Neutrophil (primary cell): ENCODE measurements at regions not wholly inside any gene's neighbourhood (a gene's known extent, or its start where the extent isn't known, plus 50 kb on each side); places are given as distances from the start of the nearest gene placed in this dataset.
"Not testable (repeated sequence)": the region's sequence is repeated elsewhere in the genome, so short reads cannot be mapped to it uniquely, and the experiment has no call there.

ENCODE experiments used
- H3K27ac ChIP-seq: fragments of 200-600 bp; sonication (generic); 2 replicates; pipeline ENCODE4 v1.5.1; 2016; ENCODE audit warnings: mild to moderate bottlenecking, moderate library complexity
- H3K27me3 ChIP-seq: fragments of 200-600 bp; sonication (generic); 2 replicates; pipeline ENCODE4 v1.6.0; 2016; ENCODE audit warnings: mild to moderate bottlenecking
- H3K36me3 ChIP-seq: fragments of 200-600 bp; sonication (generic); 2 replicates; pipeline ENCODE4 v1.5.1; 2017
- H3K4me1 ChIP-seq, 2 experiments: fragments of 200-600 bp in 1 of 2; sonication (generic) in 1 of 2; 1 replicate in 1 of 2; 2 replicates in 1 of 2; pipeline versions ENCODE4 v1.5.1 to v1.6.1; 2013 to 2016; ENCODE audit warnings: low read depth in 1 of 2, low read length in 1 of 2, mild to moderate bottlenecking in 1 of 2, moderate library complexity in 1 of 2; ENCODE audit not compliant: control insufficient read depth in 1 of 2, insufficient read depth in 1 of 2
- H3K4me3 ChIP-seq, 2 experiments: fragments of 200-600 bp in 1 of 2; sonication (generic) in 1 of 2; 1 replicate in 1 of 2; 2 replicates in 1 of 2; pipeline ENCODE4 v1.5.1; 2013 to 2016; ENCODE audit warnings: low read depth in 1 of 2, low read length in 1 of 2, mild to moderate bottlenecking in 1 of 2, moderate library complexity in 1 of 2
- H3K9me3 ChIP-seq: fragments of 200-600 bp; sonication (generic); 2 replicates; pipeline ENCODE4 v1.5.1; 2016
- TF ChIP-seq, protein P1 (sequence below): fragments of 200-600 bp; sonication (generic); IDR thresholded peaks from 2 replicates; pipeline ENCODE4 v1.5.1; 2016; ENCODE audit warnings: antibody characterized with exemption

DNA sequence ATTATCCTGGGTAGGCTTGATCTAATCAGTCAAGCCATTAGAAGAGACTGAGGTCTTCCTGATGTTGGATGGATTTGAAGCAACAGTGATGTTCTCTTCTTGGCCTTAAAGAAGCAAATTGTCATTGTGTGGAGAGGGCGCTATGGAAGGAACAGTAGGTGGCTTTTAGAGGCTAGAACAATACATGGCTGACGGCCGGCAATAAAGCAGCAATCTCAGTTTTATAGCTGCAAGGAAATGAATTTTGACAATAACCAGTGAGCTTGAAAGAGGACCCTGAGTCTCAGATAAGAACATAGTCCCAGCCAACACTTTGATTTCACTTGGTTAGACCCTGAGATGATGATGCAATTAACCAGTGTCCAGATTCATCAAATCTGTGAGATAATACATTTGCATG, 302.1 kb downstream of the NSUN3 start:
- Histone ChIP-seq H3K27ac (no peak overlapping the region), H3K9me3 (no peaks in the 10 kb centered on the region), H3K36me3 (no peaks in the 10 kb centered on the region), H3K4me1 (no peaks in the 10 kb centered on the region), H3K4me3 (no peak overlapping the region), H3K27me3 (no peaks in the 10 kb centered on the region)
- TF ChIP-seq, protein P1, sequence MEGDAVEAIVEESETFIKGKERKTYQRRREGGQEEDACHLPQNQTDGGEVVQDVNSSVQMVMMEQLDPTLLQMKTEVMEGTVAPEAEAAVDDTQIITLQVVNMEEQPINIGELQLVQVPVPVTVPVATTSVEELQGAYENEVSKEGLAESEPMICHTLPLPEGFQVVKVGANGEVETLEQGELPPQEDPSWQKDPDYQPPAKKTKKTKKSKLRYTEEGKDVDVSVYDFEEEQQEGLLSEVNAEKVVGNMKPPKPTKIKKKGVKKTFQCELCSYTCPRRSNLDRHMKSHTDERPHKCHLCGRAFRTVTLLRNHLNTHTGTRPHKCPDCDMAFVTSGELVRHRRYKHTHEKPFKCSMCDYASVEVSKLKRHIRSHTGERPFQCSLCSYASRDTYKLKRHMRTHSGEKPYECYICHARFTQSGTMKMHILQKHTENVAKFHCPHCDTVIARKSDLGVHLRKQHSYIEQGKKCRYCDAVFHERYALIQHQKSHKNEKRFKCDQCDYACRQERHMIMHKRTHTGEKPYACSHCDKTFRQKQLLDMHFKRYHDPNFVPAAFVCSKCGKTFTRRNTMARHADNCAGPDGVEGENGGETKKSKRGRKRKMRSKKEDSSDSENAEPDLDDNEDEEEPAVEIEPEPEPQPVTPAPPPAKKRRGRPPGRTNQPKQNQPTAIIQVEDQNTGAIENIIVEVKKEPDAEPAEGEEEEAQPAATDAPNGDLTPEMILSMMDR, result no peak

DNA sequence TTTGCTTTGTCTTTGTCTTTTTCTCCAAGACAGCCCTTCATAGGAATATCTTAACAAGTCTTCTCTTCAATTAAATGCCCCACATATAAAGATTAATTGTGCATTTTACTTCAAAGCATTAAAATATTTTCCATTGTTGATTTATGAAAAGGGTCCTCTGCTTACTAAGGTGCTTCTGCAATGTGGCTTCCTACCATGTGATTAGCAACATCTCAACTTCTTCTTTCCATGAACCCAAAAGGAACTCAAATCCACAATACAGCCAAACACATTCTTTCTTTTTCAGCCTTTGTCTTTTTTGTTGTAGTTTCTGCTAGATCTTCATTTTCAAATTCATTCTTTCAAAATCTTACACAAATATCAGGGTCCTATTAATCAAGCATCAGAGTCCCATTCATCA, 309.2 kb downstream of the NSUN3 start:
- no peaks in the 10 kb centered on the region for H3K36me3 ChIP-seq
- H3K4me1 ChIP-seq, result no peaks in the 10 kb centered on the region
- H3K4me3 ChIP-seq, result no peak overlapping the region
- no peaks in the 10 kb centered on the region for H3K9me3 ChIP-seq
- H3K27ac ChIP-seq, result no peak overlapping the region
- TF ChIP-seq, protein P1, result no peak
- H3K27me3 ChIP-seq, result no peaks in the 10 kb centered on the region

DNA sequence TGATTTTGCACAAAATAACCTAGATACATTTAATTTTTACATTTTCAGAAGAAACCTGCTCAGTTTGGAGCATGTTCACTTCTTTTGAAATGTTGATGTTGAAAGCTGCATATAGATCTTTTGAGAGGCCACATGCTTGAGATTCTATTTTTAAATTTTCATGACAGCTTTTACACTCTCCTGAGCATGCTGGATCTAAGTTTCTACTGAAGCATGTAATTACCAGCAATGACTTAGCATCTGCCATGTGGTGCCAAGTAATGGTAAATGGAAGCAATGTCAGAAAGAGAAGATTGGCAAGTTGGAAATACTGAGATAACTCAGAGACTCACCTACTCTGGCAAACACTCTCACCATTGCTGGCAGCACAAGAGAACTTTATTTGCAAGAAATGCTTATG, 310.6 kb downstream of the NSUN3 start:
- H3K4me3 ChIP-seq, result no peak overlapping the region
- no peaks in the 10 kb centered on the region for H3K36me3 ChIP-seq
- H3K9me3 ChIP-seq, result no peaks in the 10 kb centered on the region
- no peaks in the 10 kb centered on the region for H3K27me3 ChIP-seq
- H3K4me1 ChIP-seq, result no peaks in the 10 kb centered on the region
- no peak overlapping the region for H3K27ac ChIP-seq
- TF ChIP-seq, protein P1, result no peak

DNA sequence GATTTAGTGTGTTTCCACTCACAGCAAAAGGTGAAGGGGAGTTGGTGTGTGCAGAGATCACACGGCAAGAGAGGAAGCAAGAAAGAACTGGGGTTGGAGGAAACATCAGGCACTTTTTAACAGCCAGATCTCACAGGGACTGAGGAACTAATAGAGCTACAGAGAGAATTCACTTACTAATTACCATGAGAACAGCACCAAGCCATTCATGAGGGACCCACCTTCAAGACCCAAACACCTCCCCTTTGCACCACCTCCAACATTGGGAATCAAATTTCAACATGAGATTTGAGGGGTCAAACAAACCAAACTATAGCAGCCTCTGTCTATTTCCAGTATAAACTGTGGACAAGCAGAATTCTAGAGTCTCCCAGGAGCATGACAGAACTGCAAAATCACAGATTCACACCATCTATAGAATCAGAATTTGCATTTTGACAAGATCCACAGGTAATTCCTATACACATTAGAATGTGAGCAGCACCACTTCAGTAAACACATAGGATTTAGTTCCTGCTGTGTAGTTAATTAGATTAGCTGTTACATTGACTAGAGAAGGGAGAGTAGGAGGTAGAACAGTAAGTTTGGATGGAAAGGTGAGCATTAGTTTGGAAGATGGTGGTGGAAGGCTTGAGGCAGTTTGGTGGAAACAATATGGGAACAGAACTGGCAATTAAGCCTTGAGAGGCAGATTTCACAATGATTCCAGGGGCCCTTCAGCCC, 311.7 kb downstream of the NSUN3 start:
- Histone ChIP-seq H3K9me3 (no peaks in the 10 kb centered on the region), H3K36me3 (no peaks in the 10 kb centered on the region), H3K27me3 (no peaks in the 10 kb centered on the region), H3K4me1 (no peaks in the 10 kb centered on the region), H3K4me3 (no peak overlapping the region), H3K27ac (no peak overlapping the region)
- TF ChIP-seq, protein P1, result no peak

DNA sequence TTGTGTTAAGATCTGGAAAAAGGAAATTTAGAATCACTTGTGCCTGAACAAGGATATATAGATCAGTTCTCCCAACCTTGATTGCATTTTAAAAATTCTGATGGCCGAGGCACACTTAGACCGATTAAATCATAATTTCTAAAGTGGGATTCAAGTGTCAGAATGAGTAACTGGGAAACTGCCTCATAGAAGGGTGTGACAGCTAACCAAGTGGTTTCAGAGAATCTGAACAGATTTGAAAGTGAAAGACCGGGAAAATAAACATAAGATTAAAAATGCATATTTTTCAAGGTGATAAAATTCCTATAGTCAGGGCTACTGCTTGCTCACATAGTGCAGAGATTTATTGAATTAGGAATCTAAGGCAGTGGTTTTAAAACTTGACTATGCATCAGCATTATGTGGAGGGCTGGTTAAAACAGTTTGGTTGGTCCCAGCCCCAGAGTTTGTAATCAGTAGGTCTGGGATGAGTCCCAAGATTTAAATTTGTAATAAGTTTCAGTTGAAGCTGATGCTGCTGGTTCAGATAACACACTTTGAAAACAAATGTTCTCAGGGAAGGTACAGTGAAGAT, 314.3 kb downstream of the NSUN3 start:
- not testable (repeated sequence) for H3K36me3 ChIP-seq, H3K9me3 ChIP-seq, H3K27me3 ChIP-seq, H3K4me3 ChIP-seq, H3K4me1 ChIP-seq, H3K27ac ChIP-seq

DNA sequence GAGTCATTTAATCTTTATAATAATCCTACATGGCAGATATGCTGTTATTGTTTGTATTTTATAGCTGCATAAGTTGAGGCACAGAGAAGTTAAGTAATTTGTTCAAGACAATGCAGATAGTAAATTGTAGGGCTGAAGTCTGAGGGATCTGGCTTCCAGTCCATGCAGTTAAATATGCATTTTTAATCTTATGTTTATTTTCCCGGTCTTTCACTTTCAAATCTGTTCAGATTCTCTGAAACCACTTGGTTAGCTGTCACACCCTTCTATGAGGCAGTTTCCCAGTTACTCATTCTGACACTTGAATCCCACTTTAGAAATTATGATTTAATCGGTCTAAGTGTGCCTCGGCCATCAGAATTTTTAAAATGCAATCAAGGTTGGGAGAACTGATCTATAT, 315.0 kb downstream of the NSUN3 start:
- not testable (repeated sequence) for H3K36me3 ChIP-seq

More for the DNA sequence above, 315.0 kb downstream of the NSUN3 start:
- H3K27ac ChIP-seq, H3K4me3 ChIP-seq, H3K9me3 ChIP-seq, H3K4me1 ChIP-seq, H3K27me3 ChIP-seq: not testable (repeated sequence)
